ENCODE measurements at regions not wholly inside any gene's neighbourhood (a gene's known extent, or its start where the extent isn't known, plus 50 kb on each side); places are given as distances from the start of the nearest gene placed in this dataset.

DNA sequence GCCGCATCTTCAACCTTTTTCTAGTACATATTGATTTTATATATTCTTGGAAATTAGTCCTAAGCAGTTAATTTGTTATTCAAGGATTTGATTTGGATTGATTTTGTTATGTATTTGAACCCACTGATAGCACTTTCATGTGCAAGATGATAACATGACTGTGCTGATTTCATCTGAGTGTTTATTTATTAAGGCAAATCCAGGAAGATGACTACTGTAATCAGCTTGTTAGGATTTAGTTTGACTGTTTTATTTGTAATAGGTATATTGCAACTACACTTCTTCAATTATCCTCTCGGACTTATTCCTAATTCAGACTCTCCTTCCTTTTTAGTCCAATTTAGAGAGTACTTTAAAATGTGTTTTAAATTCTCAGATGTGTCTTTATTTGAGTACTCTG, 75.1 kb upstream of the PRKG1 start:
- TF ChIP-seq, protein P1, sequence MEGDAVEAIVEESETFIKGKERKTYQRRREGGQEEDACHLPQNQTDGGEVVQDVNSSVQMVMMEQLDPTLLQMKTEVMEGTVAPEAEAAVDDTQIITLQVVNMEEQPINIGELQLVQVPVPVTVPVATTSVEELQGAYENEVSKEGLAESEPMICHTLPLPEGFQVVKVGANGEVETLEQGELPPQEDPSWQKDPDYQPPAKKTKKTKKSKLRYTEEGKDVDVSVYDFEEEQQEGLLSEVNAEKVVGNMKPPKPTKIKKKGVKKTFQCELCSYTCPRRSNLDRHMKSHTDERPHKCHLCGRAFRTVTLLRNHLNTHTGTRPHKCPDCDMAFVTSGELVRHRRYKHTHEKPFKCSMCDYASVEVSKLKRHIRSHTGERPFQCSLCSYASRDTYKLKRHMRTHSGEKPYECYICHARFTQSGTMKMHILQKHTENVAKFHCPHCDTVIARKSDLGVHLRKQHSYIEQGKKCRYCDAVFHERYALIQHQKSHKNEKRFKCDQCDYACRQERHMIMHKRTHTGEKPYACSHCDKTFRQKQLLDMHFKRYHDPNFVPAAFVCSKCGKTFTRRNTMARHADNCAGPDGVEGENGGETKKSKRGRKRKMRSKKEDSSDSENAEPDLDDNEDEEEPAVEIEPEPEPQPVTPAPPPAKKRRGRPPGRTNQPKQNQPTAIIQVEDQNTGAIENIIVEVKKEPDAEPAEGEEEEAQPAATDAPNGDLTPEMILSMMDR (IDR thresholded peaks at IDR 0.05; ENCODE audit: insufficient read depth, low read length, poor library complexity, severe bottlenecking), result no peak
- TF ChIP-seq EZH2phosphoT487 (conservative IDR thresholded peaks at IDR 0.05; ENCODE audit: low read length), result no peak

Measured in SU-DHL-6 (cell line).